GM12878 (cell line): ENCODE measurements at regions not wholly inside any gene's neighbourhood (a gene's known extent, or its start where the extent isn't known, plus 50 kb on each side); places are given as distances from the start of the nearest gene placed in this dataset.

Source experiments
- ATAC-seq: fragments of 200-7000 bp; cut with Tn5 transposase; 3 replicates; pipeline ENCODE4 v1.9.1; 2020; ENCODE audit warnings: mild to moderate bottlenecking, moderate library complexity
- BruUV-seq: library from RNA; stranded (reverse); fragments of 400-500 nt; replicated peaks from 2 replicates; lab custom pipeline; 2021; lab: Mats Ljungman, UMichigan
- CTCF ChIA-PET: fragments of 300-600 bp; sonication (Branson Sonifier 250); formaldehyde crosslinking; extraction: SDS; loops from one replicate; lab custom pipeline; 2021; ENCODE audit warnings: inconsistent platforms; lab: Yijun Ruan, JAX
- POLR2A ChIA-PET: fragments of 350-600 bp; formaldehyde crosslinking; extraction: SDS; loops from one replicate; lab custom pipeline; 2021; ENCODE audit warnings: inconsistent platforms; lab: Charles Lee
- RAD21 ChIA-PET: fragments of 300-600 bp; sonication (Branson Sonifier 250); formaldehyde crosslinking; loops from one replicate; lab custom pipeline; 2023; ENCODE audit warnings: antibody characterized with exemption; ENCODE audit not compliant: unreplicated experiment; lab: Charles Lee
- SMC1A ChIA-PET: fragments of 300-600 bp; sonication (Branson Sonifier 250); formaldehyde crosslinking; loops from one replicate; lab custom pipeline; 2023; ENCODE audit not compliant: unreplicated experiment, uncharacterized antibody; lab: Charles Lee
- DNase-seq: peaks from one replicate; pipeline ENCODE4 v3.0.0-alpha.2; 2011; ENCODE audit warnings: low read depth, low spot score
- FAIRE-seq: peaks from 3 replicates; lab custom pipeline; 2011; peaks lifted over from hg19 to GRCh38; lab: Jason Lieb, UNC
- H2AFZ ChIP-seq: 2 replicates; pipeline ENCODE4 v1.6.0; 2011; ENCODE audit warnings: low read depth, low read length, control low read depth; ENCODE audit not compliant: control insufficient read depth
- H3K27ac ChIP-seq: 2 replicates; pipeline ENCODE4 v1.5.1; 2011; ENCODE audit warnings: control low read depth; ENCODE audit not compliant: control insufficient read depth, insufficient read depth
- H3K27me3 ChIP-seq, 2 experiments: replicated peaks in 1 of 2; 2 replicates each; pipeline versions ENCODE4 v1.6.0 to v1.6.1; 2011; ENCODE audit warnings: low read length in 1 of 2; ENCODE audit not compliant: control insufficient read depth in 2 of 2, insufficient read depth in 2 of 2
- H3K36me3 ChIP-seq, 2 experiments: 2 replicates each; pipeline ENCODE4 v1.5.1; 2011; ENCODE audit warnings: low read length in 1 of 2; ENCODE audit not compliant: control insufficient read depth in 2 of 2, insufficient read depth in 2 of 2
- H3K4me1 ChIP-seq: 2 replicates; pipeline ENCODE4 v1.6.1; 2011; ENCODE audit warnings: mild to moderate bottlenecking, low read length, moderate library complexity, mixed read lengths; ENCODE audit not compliant: control insufficient read depth, insufficient read depth
- H3K4me2 ChIP-seq: 2 replicates; pipeline ENCODE4 v1.6.0; 2011; ENCODE audit warnings: control low read depth; ENCODE audit not compliant: control insufficient read depth, insufficient read depth
- H3K4me3 ChIP-seq: fragments of 200-600 bp; sonication (generic); 2 replicates; pipeline ENCODE4 v1.5.1; 2016
- H3K79me2 ChIP-seq: 2 replicates; pipeline ENCODE4 v1.6.0; 2011; ENCODE audit warnings: low read length; ENCODE audit not compliant: control insufficient read depth, insufficient read depth
- H3K9ac ChIP-seq: 2 replicates; pipeline ENCODE4 v1.8.0; 2011; ENCODE audit warnings: low read length, control low read depth, mixed read lengths; ENCODE audit not compliant: control insufficient read depth, insufficient read depth
- H3K9me3 ChIP-seq: replicated peaks from 3 replicates; pipeline ENCODE4 v1.5.1; 2011; ENCODE audit warnings: mild to moderate bottlenecking, low read length; ENCODE audit not compliant: control insufficient read depth, insufficient read depth
- H4K20me1 ChIP-seq: 2 replicates; pipeline ENCODE4 v1.6.0; 2011; ENCODE audit not compliant: control insufficient read depth, insufficient read depth
- CBX3 ChIP-seq: fragments of 200-600 bp; sonication (generic); IDR thresholded peaks from 2 replicates; pipeline ENCODE4 v1.6.1; 2016; ENCODE audit warnings: low read depth, borderline replicate concordance
- MEF2A ChIP-seq: IDR thresholded peaks from 2 replicates; pipeline ENCODE4 v1.6.1; 2011; ENCODE audit warnings: low read depth, mild to moderate bottlenecking, low read length, moderate library complexity; ENCODE audit not compliant: insufficient read depth
- RELA ChIP-seq: fragments of 450-650 bp; IDR thresholded peaks from 2 replicates; pipeline ENCODE4 v1.8.0; 2014; ENCODE audit warnings: borderline replicate concordance; ENCODE audit not compliant: partially characterized antibody
- SUZ12 ChIP-seq: fragments of 200-600 bp; sonication (generic); IDR thresholded peaks from one replicate; pipeline ENCODE4 v1.6.1; 2018; ENCODE audit warnings: antibody characterized with exemption, mild to moderate bottlenecking; ENCODE audit not compliant: unreplicated experiment
- TCF7 ChIP-seq: IDR thresholded peaks from 2 replicates; pipeline ENCODE4 v1.6.1; 2014; ENCODE audit warnings: antibody characterized with exemption, borderline replicate concordance
- ZNF687 ChIP-seq: fragments of 450-650 bp; IDR thresholded peaks from 2 replicates; pipeline ENCODE4 v1.6.1; 2017; ENCODE audit warnings: mild to moderate bottlenecking, moderate library complexity
- WGBS: methylation state at CpG from one replicate; pipeline ENCODE4 v1.1.6; 2016; ENCODE audit warnings: low lambda C conversion rate; ENCODE audit not compliant: insufficient replicate concordance, insufficient coverage; ENCODE audit errors: missing lambda C conversion rate; 5-methylcytosine and 5-hydroxymethylcytosine counted together
- in situ Hi-C: fragments of 300-500 bp; cut with MboI; formaldehyde crosslinking; loops from 9 replicates; pipeline ENCODE4 v1.14.3; 2018; ENCODE audit warnings: mixed read lengths
- intact Hi-C: fragments of 100-400 bp; cut with micrococcal nuclease; formaldehyde crosslinking; loops from one replicate; pipeline ENCODE4 v1.14.2; 2022; ENCODE audit not compliant: unreplicated experiment
- TF ChIP-seq, protein P1 (sequence below): fragments of 450-650 bp; IDR thresholded peaks from 2 replicates; pipeline ENCODE4 v1.6.1; 2018; ENCODE audit warnings: mild to moderate bottlenecking, low read depth, moderate library complexity; ENCODE audit not compliant: partially characterized antibody
- TF ChIP-seq, protein P2 (sequence below): fragments of 450-650 bp; IDR thresholded peaks from 2 replicates; pipeline ENCODE4 v1.6.1; 2017; ENCODE audit warnings: antibody characterized with exemption, mild to moderate bottlenecking, moderate library complexity
- TF ChIP-seq, protein P3 (sequence below): IDR thresholded peaks from 2 replicates; pipeline ENCODE4 v1.6.1; 2012; ENCODE audit warnings: improper control_type of control experiment, low read depth, low read length; ENCODE audit not compliant: insufficient replicate concordance

GRCh38 chr14:84361476-84361875 is 1168.5 kb upstream of the FLRT2 start:
- BruUV-seq = no TSS peak
- TF ChIP-seq, protein P1, sequence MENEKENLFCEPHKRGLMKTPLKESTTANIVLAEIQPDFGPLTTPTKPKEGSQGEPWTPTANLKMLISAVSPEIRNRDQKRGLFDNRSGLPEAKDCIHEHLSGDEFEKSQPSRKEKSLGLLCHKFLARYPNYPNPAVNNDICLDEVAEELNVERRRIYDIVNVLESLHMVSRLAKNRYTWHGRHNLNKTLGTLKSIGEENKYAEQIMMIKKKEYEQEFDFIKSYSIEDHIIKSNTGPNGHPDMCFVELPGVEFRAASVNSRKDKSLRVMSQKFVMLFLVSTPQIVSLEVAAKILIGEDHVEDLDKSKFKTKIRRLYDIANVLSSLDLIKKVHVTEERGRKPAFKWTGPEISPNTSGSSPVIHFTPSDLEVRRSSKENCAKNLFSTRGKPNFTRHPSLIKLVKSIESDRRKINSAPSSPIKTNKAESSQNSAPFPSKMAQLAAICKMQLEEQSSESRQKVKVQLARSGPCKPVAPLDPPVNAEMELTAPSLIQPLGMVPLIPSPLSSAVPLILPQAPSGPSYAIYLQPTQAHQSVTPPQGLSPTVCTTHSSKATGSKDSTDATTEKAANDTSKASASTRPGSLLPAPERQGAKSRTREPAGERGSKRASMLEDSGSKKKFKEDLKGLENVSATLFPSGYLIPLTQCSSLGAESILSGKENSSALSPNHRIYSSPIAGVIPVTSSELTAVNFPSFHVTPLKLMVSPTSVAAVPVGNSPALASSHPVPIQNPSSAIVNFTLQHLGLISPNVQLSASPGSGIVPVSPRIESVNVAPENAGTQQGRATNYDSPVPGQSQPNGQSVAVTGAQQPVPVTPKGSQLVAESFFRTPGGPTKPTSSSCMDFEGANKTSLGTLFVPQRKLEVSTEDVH = no peak
- TF ChIP-seq RELA = no peak
- TF ChIP-seq SUZ12 = no peak
- TF ChIP-seq CBX3 = no peak
- no peak for TF ChIP-seq TCF7
- TF ChIP-seq, protein P2, sequence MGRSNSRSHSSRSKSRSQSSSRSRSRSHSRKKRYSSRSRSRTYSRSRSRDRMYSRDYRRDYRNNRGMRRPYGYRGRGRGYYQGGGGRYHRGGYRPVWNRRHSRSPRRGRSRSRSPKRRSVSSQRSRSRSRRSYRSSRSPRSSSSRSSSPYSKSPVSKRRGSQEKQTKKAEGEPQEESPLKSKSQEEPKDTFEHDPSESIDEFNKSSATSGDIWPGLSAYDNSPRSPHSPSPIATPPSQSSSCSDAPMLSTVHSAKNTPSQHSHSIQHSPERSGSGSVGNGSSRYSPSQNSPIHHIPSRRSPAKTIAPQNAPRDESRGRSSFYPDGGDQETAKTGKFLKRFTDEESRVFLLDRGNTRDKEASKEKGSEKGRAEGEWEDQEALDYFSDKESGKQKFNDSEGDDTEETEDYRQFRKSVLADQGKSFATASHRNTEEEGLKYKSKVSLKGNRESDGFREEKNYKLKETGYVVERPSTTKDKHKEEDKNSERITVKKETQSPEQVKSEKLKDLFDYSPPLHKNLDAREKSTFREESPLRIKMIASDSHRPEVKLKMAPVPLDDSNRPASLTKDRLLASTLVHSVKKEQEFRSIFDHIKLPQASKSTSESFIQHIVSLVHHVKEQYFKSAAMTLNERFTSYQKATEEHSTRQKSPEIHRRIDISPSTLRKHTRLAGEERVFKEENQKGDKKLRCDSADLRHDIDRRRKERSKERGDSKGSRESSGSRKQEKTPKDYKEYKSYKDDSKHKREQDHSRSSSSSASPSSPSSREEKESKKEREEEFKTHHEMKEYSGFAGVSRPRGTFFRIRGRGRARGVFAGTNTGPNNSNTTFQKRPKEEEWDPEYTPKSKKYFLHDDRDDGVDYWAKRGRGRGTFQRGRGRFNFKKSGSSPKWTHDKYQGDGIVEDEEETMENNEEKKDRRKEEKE = no peak
- TF ChIP-seq, protein P3, sequence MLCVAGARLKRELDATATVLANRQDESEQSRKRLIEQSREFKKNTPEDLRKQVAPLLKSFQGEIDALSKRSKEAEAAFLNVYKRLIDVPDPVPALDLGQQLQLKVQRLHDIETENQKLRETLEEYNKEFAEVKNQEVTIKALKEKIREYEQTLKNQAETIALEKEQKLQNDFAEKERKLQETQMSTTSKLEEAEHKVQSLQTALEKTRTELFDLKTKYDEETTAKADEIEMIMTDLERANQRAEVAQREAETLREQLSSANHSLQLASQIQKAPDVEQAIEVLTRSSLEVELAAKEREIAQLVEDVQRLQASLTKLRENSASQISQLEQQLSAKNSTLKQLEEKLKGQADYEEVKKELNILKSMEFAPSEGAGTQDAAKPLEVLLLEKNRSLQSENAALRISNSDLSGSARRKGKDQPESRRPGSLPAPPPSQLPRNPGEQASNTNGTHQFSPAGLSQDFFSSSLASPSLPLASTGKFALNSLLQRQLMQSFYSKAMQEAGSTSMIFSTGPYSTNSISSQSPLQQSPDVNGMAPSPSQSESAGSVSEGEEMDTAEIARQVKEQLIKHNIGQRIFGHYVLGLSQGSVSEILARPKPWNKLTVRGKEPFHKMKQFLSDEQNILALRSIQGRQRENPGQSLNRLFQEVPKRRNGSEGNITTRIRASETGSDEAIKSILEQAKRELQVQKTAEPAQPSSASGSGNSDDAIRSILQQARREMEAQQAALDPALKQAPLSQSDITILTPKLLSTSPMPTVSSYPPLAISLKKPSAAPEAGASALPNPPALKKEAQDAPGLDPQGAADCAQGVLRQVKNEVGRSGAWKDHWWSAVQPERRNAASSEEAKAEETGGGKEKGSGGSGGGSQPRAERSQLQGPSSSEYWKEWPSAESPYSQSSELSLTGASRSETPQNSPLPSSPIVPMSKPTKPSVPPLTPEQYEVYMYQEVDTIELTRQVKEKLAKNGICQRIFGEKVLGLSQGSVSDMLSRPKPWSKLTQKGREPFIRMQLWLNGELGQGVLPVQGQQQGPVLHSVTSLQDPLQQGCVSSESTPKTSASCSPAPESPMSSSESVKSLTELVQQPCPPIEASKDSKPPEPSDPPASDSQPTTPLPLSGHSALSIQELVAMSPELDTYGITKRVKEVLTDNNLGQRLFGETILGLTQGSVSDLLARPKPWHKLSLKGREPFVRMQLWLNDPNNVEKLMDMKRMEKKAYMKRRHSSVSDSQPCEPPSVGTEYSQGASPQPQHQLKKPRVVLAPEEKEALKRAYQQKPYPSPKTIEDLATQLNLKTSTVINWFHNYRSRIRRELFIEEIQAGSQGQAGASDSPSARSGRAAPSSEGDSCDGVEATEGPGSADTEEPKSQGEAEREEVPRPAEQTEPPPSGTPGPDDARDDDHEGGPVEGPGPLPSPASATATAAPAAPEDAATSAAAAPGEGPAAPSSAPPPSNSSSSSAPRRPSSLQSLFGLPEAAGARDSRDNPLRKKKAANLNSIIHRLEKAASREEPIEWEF = no peak
- no peak for TF ChIP-seq MEF2A
- no peak for TF ChIP-seq ZNF687

More at GRCh38 chr14:84361476-84361875, 1168.5 kb upstream of the FLRT2 start:
- POLR2A ChIA-PET = no interaction called here
- intact Hi-C loops = no loop called here
- Histone ChIP-seq H3K27ac (no peak overlapping the region), H3K27me3 (no peaks in the 10 kb centered on the region), H4K20me1 (no peaks in the 10 kb centered on the region), H3K9me3 (no peaks in the 10 kb centered on the region), H2AFZ (no peak overlapping the region), H3K4me1 (no peaks in the 10 kb centered on the region), H3K9ac (no peak overlapping the region), H3K36me3 (no peaks in the 10 kb centered on the region), H3K4me3 (no peak overlapping the region), H3K79me2 (no peaks in the 10 kb centered on the region), H3K4me2 (no peak overlapping the region)
- FAIRE-seq (no peak), DNase-seq (no peak), ATAC-seq (no peak)
- RAD21 ChIA-PET = no interaction called here
- CTCF ChIA-PET = no interaction called here
- in situ Hi-C loops = no loop called here
- SMC1A ChIA-PET = no interaction called here
- WGBS = 6% methylated on average over 2 of the region's 2 CpGs
